ENCODE measurements at regions not wholly inside any gene's neighbourhood (a gene's known extent, or its start where the extent isn't known, plus 50 kb on each side); places are given as distances from the start of the nearest gene placed in this dataset.

DNA sequence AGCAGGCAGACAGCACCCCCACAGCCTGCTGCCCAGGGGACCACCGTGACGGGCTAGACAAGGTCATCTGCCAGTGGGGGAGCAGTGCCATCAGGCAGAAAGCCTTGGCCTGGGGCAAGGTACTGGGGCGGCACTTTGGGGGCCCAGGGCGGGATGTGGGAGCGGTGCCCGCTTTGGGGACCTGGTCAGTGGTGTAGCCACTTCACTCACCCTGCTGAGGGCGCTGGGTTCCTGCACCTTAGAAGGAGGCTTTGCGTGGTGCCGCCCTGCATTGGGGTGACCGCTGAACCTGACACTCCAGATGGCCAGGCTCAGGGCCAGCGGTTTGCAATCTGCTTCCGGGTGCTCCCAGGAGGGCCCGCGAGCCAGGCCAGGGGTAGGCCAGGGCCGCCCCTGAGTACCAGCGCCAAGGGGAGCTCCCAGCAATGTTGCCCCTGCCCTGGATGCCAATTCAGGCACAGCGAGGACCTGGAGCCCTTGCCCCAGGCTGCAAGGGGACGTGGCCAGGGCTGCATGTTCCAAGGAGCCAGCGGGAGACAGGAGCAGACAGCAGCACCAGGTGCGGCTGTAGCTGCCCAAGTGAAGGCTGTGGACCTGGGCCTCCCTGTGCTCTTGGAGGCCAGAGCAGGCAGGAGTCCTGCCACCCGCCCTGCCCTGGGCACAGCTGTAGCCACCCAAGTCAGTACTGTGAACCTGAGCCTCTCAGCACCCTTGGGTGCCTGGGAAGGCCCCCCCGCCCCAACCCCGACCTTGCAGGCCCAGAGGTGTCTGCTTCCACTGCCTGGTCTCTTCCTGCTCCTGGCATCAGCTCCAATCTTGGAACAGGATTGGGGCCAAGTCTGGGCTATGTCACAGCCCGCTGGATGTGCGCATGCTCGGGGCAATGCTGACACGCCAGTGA, 550.7 kb downstream of the SLC6A15 start:
- DNase-seq: no peak

DNA sequence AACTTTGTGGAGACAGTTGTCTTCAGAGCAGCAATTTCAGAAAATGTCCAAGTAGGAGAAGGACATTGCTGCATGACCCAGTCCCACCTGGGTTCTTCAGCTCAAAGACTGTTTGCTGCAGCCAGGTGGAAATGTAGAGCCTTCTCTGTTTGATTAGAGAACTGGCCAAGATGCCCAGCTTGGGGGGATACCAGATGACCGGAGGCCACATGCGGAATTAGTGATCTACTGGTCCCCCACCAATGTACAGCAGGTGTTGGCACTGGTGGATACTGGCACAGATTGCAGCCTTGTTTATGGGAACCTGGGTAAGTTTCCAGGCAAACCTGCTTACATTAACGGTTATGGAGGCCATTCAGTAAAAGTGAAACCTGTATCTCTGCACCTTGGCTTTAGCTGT, 555.3 kb downstream of the SLC6A15 start:
- DNase-seq: no peak

DNA sequence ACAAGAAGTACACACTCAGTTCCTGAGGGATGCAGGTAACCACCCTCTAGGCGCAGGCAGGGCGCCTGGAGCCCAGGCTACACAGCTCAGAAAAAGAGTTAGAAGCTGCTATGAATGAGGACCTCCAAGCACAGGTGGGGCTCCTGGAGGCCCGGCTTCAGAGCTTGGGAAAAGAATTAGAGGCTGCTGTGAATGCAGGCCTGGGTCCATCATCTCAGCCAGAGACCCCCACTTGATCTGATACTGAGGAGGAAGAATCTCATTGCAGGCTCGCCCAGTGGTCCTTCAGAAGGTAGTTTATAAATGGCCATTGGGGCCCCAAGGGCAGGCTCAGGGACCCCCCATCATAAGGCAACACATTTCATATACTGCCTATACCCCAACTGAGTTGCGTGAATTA, 556.4 kb downstream of the SLC6A15 start:
- no peak for DNase-seq

DNA sequence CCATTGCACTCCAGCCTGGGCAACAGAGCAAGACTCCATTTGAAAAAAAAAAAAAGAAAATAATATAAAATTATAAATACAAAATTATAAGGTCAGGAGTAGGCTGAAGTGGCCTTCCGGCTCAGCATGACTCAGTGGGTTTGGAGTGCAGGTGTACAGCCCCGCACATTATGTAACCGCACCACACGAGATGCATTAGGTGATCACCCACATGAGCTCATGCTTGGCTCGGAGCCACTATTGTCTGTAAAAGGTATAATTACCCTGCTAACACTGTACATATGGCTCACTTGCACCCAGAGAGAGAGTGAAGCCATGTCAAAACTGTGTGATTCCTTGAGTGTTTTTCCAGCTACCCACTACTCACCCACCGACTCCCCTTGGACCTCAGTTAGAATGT, 557.0 kb downstream of the SLC6A15 start:
- no peak for DNase-seq

DNA sequence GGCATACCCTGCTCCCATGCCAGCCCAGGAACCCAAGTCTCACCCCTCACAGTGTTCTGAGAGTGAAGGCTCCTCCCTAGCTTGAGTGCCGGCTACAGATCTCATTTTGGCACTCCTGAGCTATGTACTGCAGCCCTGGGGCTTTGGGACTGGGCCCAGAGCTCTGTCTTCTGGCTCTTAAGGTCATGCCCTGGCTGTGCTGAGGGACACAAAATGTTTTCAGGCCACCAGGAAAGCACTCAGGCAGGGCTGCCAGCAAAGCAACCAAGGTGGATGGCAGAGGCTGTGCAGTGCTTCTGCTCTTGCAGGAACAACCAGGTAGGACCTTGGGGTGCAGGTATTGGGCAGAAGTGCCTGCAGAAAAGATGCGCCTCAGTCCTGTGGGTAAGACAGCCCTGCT, 564.0 kb downstream of the SLC6A15 start:
- no peak for DNase-seq

DNA sequence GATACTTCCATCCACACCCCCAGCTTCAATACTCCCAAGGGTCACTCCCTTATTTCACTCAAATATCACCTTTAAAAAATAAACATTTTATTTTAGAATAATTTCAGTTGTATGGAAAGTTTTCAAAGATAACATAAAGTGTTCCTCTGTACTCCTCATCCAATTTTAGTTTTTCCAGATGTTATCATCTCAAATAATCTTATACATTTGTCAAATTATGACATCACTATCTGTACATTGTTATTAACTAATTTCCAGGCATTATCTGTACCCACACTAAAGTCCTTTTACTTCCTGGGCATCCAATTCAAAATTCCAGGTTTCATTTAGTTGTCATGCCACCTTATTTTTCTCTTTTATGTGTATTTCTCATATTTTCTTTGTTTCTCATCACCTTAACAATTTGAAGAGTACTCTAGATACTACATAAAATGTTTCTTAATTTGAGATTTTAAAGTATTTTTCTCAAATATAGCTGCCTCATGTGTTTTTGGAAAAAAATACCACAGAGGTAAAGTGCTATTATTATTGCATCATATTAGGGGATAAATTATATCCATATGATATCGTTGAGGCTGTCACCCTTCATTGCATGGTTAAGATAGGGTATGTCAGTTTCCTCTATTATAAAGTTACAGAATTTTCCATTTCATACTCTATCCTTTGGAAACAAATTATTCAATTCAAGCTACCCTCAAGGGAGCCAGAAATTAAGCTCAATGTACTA, 571.0 kb downstream of the SLC6A15 start:
- no peak for DNase-seq

DNA sequence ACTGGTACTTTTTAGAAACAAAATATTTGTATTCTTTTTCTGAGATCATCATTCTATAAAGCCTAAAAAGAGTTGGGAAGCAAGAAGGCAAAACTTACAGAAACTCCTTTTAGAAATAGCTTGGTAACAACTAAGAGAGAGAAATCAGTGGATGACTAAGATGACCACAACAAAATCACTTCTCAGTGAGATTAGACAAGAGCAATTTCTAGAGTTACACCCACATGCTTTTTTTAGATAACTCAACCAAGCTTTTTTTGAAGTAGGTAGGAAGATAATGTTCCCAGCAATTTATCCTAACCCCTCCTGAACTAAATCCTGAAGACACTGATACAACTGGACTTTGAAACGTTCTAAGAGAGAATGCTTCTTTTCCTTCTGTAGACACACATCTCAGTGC, 576.4 kb downstream of the SLC6A15 start:
- DNase-seq: no peak

DNA sequence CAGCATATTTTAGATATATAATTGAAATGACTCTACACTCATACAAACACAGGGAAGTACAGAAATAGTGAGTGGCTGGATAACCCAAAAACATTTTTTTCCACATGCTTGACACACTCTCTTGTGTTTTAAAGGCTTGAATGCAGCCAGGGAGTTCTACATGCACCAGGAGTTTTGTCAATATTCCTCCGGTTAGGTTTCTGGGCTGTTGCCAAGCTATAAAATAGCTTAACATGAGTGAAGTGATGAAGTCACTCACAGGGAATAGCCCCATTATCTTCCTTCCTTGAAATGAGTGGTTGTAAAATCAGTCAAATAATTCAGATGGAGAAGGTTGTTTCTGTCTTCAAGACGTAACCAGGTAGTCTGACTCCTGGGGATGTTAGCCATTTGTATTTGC, 582.7 kb downstream of the SLC6A15 start:
- DNase-seq: no peak

DNA sequence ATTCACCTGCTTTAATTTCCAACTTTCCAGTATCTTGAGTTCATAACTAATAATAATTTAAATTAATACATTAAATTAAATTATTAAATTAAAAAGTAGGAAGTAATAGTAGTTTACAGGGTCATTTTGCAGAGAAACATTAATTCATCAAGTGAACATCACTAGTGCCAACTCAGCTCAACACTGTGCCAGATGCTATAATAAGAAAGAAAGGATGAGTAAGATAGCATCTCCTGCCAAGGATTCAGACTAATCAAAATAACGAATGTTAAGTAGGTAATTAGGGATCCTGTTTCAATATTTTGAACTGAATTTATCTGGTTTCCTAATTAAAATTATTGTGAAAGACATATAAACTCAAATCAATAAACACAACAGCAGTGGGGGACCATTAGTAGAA, 596.7 kb downstream of the SLC6A15 start:
- no peak for DNase-seq

DNA sequence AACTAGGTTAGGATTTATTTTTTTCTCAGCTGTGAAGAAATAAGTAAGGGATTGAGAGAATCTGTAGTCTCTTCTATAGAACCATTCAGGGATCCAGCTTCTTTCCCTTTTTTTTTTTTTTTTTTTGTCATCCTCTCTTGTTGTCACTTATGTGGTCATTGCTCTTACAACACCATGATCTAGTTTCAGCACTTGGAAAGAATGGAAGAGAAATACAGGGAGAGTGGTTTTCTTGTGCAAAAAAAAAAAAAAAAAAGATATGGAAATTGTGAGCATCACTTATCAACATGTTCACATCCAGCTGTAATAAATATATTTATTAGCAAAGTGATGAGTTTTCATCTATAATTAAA, 599.3 kb downstream of the SLC6A15 start:
- no peak for DNase-seq

DNA sequence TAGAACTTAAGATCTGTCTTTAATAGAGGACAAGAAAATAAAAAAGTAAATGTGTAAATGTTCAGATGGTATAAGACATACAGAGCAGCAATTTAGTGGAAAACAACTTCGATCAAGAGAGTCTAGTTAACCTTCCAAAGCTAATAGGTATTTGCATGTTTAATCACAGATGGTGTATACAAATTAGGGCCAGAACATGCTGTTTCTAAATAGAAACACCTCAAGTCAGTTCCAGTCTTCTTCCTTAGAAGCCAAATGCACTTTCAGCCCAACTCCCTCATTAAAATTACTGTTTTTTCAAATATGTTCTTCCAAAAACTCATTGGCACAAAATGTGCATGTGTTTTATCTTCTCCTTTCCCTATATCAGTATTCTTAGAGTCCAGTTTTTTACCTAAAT, 604.4 kb downstream of the SLC6A15 start:
- no peak for DNase-seq

DNA sequence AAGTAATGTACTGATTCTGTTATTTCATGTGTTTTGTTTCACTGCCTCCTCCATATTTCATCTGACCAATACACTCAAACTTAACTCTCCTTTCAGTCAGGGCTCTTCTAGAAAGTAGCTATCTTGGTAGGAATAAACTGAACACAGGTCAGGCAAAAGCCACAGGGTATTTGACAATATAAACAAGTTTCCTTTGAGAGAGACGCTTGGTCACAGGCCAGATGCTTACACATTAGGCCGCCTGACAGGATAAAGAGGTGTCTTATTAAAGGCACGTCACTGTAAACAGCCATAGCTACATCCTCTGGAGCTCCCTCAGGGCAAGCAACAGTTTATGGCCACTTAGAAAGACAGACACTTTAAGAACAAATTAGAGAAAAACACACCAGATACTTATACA, 607.5 kb downstream of the SLC6A15 start:
- no peak for DNase-seq

DNA sequence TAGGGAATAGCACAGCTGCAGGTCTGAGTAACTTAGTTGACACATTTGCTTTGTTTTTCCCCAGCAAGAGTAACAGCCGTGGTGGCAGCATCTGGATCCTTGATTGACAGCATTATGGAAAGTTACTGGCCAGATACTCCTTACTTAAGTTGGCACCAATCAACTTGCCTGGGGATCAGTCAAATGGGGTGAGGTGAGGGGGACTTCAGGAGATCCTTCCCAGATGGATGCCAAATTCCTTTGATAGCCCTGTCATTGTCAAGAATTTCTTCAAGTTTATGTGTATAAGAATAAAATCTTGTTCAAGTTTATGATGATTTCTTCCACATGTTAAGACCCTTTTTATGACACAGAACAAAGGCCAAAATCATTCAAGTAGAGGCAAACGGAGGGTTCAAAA, 618.4 kb downstream of the SLC6A15 start:
- no peak for DNase-seq

DNA sequence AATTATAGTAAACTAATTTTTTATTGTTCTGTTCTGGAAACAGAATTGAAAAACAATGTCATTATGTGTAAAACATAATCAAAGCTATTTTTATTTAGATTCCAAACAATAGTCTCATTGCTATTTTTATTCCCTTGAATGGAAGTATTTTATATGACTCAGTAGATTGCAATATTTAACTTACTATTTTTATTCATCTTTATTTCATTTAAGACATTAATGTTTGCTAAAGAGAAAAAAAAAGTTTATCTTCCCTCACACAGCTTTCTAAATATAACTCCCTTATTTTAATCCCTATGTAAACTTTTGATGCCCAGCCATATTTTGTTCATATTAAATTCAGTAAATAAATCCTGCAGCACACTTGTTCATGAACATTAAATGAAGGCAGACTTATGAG, 622.4 kb downstream of the SLC6A15 start:
- no peak for DNase-seq

DNA sequence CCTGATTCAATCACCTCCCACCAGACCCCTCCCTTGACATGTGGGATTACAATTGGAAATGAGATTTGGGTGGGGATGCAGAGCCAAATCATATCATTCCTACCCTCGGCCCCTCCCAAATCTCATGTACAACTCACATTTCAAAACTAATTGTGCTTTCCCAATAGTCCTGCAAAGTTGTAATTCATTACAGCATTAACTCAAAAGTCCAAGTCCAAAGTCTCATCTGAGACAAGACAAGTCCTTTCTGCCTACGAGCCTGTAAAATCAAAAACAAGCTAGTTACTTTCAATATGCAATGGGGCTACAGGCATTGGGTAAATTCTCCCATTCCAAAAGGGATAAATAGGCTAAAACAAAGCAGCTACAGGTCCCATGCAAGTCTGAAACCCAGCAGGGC, 634.6 kb downstream of the SLC6A15 start:
- no peak for DNase-seq

DNA sequence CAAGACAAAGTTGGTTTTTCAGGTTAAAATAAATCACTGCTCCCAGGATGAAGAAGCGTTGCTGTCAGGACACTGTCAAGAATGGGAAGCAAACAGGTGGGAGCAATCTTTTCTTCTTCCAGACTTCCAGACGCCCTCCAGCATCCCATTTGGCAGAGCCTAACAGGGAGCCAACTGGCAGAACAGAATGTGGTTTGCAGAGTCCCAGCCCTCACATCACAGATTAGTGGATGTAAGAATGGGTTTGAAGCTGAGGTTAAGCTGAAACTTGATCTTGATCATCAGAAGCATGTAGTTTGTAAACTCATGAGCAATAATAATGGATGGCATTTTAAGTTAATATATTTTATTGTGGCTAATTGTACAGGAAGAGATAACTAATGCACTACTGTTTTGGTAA, 636.4 kb downstream of the SLC6A15 start:
- DNase-seq: no peak

DNA sequence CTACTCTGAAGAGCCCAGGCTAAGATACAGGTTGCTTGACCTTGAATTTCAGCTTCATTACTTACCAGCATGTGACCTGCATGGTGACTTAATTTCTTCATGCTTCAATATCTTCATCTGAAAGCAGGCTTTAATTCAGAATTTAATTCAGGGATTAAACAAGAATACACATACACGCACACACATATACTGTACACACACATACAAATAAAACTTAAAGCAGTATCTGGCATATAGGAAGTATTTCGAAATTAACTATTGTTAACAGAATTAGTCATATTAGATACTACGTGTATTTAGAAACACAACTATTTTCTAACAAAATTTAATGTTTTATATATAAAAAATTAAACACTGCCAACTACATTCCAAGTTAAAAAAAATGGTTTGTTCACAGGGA, 640.3 kb downstream of the SLC6A15 start:
- DNase-seq: no peak

DNA sequence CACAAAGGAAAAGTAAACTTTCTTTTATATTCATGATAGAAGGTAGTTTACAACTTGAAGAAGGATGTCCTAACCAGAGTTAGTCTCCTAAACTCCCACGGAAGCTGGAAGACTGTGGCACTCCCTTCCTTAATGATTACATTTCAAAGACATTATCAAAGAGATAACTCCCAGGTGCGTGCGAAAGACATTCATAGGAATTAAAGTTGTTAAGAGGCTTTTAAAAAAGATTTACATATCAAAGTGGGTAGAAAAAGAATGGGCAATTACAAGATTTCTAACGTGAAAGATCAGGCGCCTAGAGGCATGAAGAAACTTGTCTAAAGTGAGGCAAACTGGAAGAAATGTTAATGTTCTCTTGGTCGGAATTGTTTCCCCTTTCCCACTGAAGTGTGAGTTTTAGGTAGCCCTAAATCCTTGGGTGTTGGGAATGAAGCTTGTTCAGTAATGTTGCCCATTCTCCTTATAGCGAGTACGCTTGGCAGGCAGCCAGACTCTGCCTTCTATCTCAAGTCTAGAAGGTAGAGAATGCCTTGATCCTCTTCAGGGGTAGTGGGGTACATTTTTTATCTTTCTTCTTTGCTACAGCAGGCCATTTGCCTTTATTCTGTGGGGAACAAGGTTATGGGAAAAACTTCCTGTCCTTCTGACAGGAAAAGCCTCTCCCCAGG, 642.0 kb downstream of the SLC6A15 start:
- DNase-seq: no peak

DNA sequence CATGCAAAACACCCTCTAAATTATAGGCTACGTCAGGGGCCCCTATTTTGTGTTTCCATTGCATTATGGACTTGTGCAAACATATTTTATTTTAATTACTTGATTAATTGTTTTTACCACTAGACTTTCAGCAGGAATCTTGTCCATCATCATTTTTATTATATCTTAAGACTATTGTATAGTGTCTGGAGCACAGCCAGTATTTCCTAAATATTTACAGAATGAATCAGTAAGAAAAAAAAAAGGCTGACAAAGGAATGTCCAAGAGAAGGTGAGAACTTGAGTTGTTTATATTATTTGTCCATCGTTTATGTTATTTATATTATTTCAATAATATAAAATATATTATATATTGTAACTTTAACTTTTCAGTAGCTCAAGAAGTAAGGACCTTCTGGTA, 664.7 kb downstream of the SLC6A15 start:
- DNase-seq: no peak

DNA sequence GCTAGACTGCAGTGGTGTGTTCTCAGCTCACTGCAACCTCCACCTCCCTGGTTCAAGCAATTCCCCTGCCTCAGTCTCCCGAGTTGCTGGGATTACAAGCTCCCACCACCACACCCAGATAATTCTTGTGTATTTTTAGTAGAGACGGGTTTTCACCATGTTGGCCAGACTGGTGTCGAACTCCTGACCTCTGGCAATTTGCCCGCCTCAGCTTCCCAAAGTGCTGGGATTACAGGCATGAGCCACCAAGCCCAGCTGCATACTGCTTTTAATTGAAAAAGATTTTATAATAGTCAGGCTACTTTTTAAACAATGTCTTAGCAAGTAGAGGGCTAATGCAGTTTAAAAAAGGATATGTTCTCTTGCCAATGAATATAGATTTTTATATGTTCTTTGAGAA, 668.9 kb downstream of the SLC6A15 start:
- no peak for DNase-seq

DNA sequence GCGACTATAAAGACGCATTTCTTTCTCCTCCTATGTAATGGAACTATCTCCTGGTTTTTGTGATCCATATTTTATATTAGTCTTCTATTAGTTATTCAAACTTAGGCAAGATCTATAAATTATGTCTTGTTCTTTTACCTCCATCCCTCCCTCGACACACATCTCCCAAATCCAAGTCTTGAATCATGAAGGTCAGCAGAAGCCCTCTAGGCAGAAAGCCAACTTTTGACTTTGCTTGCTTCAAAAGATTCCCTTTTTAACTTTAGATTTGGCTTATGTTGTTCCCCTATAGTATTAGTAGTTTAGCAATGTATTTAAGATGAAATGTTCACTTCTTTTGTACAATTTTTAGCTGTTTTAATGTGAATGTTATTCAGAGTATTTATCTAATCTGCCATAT, 689.8 kb downstream of the SLC6A15 start:
- no peak for DNase-seq

DNA sequence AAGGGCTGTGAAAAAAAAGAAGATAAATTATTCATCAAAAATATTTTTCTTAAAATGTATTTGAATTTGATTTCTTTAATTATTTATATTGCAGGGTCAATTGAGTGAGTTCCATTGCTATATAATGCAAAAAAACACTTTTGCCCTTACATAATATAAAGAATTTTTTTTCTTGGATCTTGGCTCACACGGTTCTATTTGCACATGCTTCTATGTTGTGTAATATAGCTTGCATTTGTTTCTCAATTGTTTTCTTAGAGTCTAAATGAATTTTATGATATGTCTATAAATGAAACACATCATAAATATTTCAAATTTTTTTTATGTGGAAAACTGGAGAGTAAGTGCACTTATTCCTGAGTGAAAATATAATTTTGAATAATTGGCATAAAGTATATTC, 694.2 kb downstream of the SLC6A15 start:
- no peak for DNase-seq

DNA sequence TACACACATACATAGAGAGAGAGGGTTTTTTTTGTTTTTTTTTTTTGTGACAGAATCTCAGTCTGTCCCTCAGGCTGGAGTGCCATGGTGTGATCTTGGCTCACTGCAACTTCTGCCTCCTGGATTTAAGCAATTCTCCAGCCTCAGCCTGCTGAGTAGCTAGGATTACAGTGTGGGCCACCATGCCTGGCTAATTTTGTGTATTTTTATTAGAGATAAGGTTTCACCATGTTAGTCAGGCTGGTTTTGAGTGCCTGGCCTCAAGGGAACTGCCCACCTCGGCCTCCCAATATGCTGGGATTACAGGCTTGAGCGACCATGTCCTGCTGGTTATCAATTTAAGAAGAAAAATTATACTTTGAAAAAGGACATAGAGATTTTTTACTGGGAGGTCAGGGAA, 710.6 kb downstream of the SLC6A15 start:
- no peak for DNase-seq

DNA sequence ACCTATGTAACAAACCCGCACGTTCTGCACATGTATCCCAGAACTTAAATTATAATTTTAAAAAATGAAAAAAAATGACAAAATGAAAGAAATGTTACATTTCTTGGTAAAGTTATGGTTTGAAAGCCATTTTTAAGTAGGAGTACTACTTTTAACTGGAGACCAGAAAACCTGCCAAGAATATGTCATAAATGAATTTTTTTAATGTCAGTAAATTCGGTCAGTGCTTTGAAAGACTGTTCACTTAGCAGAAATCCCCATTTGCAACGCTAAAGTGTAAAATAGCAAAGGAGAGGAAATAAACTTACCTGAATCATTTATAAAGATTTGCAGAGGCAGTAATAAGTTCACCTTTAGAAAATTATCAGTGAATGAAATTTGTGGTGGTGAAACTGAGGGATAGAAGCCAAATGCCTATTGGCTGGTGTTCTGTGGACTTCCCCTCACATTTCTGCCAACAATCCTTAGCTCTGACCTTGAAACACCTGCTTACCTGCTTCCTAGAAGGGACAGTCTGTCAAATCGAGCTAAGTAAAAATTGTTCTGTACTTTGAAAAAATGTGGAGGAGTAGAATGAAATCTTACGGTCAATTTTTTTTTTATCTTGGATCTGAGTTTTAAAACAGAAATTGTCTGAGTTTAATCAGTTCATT, 714.2 kb downstream of the SLC6A15 start:
- no peak for DNase-seq

Data from activated CD4-positive, alpha-beta T cell treated with anti-CD3 and anti-CD28 coated beads for 4 hours (primary cell).